Fibroblast of lung (primary cell): ENCODE measurements at regions not wholly inside any gene's neighbourhood (a gene's known extent, or its start where the extent isn't known, plus 50 kb on each side); places are given as distances from the start of the nearest gene placed in this dataset.

Experiments used
- DNase-seq, 2 donors: peaks; one replicate each; pipeline versions ENCODE4 v3.0.0 to v3.0.0-alpha.2; 2010; ENCODE audit warnings: low read depth in 2 of 2
- H2AFZ ChIP-seq: 2 replicates; pipeline ENCODE4 v1.5.1; 2012; ENCODE audit warnings: low read length, control low read depth, inconsistent platforms
- H3K27ac ChIP-seq: 2 replicates; pipeline ENCODE4 v1.5.1; 2011; ENCODE audit warnings: low read length, control low read depth; ENCODE audit not compliant: insufficient read depth
- H3K27me3 ChIP-seq: 2 replicates; pipeline ENCODE4 v1.5.1; 2011; ENCODE audit warnings: mild to moderate bottlenecking, low read length; ENCODE audit not compliant: control insufficient read depth, insufficient read depth
- H3K36me3 ChIP-seq: 2 replicates; pipeline ENCODE4 v1.5.1; 2011; ENCODE audit warnings: low read length; ENCODE audit not compliant: control insufficient read depth, insufficient read depth
- H3K4me1 ChIP-seq: 2 replicates; pipeline ENCODE4 v1.5.1; 2011; ENCODE audit warnings: low read length; ENCODE audit not compliant: control insufficient read depth, insufficient read depth; ENCODE audit errors: extremely low read depth
- H3K4me2 ChIP-seq: 2 replicates; pipeline ENCODE4 v1.5.1; 2011; ENCODE audit warnings: low read length, control low read depth; ENCODE audit not compliant: insufficient read depth; ENCODE audit errors: extremely low read depth
- H3K4me3 ChIP-seq, 4 experiments: fragments of 200-600 bp in 1 of 4; sonication (generic) in 1 of 4; replicated peaks in 1 of 4; 2 replicates each; pipeline ENCODE4 v1.5.1; 2011 to 2016; ENCODE audit warnings: low read length in 4 of 4, low read depth in 3 of 4, mild to moderate bottlenecking in 3 of 4, control low read depth in 2 of 4, inconsistent platforms in 1 of 4, mixed read lengths in 1 of 4; ENCODE audit not compliant: insufficient read depth in 1 of 4; ENCODE audit errors: control extremely low read depth in 1 of 4
- H3K79me2 ChIP-seq: 2 replicates; pipeline ENCODE4 v1.5.1; 2012; ENCODE audit warnings: mild to moderate bottlenecking, low read length, inconsistent platforms; ENCODE audit not compliant: control insufficient read depth, insufficient read depth
- H3K9ac ChIP-seq: 2 replicates; pipeline ENCODE4 v1.5.1; 2011; ENCODE audit warnings: mild to moderate bottlenecking, low read length, control low read depth; ENCODE audit not compliant: insufficient read depth
- H3K9me3 ChIP-seq: 2 replicates; pipeline ENCODE4 v1.5.1; 2012; ENCODE audit warnings: low read depth, low read length; ENCODE audit not compliant: control insufficient read depth, insufficient read depth
- H4K20me1 ChIP-seq: 2 replicates; pipeline ENCODE4 v1.5.1; 2011; ENCODE audit warnings: low read length; ENCODE audit not compliant: control insufficient read depth, insufficient read depth; ENCODE audit errors: extremely low read depth
- EZH2 ChIP-seq: IDR thresholded peaks from 2 replicates; pipeline ENCODE4 v1.5.1; 2012; ENCODE audit warnings: low read length, control low read depth, mild to moderate bottlenecking; ENCODE audit errors: missing control alignments
- TF ChIP-seq, protein P1 (sequence below), 2 donors: IDR thresholded peaks in 1 of 2; conservative IDR thresholded peaks in 1 of 2; 1 replicate in 1 of 2; 2 replicates in 1 of 2; pipeline ENCODE4 v1.5.1; 2011 to 2012; ENCODE audit warnings: low read length in 2 of 2, control low read depth in 1 of 2, inconsistent platforms in 1 of 2, low read depth in 1 of 2, mild to moderate bottlenecking in 1 of 2

DNA sequence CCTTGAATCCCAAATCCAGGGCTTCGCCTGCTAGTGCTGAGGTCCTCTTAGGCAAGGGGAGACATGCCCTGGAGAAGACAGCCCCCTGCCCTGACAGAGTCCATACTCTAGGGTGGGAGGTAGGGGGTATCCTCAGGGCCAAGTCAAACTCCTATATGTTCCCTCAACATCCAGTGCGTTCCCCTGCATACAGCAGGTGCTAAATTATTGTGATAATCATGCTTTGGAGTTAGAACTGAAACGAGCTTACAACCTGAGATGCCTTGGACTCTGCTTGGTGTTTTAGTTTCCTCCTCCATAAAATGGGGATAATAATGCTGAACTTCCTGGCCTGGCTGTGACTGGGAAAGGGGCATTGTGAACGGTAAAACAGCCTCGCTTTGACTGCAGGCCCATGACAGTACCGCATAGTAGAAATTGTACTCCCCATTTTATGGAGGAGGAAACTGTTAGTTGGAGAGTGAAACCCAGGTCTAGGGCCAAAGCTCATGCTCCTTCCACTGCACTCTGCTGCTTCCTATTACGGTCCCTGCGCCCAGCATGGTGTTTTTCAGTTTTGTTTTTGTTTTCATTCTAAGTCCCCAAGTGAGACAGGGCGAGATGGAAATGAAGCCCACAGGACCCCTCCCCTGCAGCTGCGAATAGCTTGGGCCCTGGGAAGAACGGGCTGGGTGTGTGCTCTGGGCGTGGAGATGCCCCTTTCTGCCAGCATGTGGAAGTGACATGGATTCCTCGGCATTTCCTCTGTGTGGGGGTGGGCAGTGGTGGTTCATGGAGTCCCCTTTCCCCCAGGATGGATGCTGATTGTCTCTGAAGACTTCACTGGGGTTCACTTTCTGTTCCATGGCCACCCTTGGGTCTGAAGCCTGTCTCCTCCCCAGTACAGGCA, 162.5 kb downstream of the VEGFA start:
- Histone ChIP-seq H4K20me1 (no peaks in the 10 kb centered on the region), H3K9me3 (no peaks in the 10 kb centered on the region), H3K4me1 (peaks cover 7% of the 10 kb centered on the region), H3K9ac (no peak overlapping the region), H2AFZ (peak overlapping the region; percentile 7), H3K36me3 (no peaks in the 10 kb centered on the region), H3K4me2 (no peak overlapping the region), H3K27me3 (no peaks in the 10 kb centered on the region), H3K79me2 (no peaks in the 10 kb centered on the region), H3K4me3 (no peak overlapping the region), H3K27ac (no peak overlapping the region)
- DNase-seq, result no peak
- TF ChIP-seq EZH2, result no peak
- TF ChIP-seq, protein P1, sequence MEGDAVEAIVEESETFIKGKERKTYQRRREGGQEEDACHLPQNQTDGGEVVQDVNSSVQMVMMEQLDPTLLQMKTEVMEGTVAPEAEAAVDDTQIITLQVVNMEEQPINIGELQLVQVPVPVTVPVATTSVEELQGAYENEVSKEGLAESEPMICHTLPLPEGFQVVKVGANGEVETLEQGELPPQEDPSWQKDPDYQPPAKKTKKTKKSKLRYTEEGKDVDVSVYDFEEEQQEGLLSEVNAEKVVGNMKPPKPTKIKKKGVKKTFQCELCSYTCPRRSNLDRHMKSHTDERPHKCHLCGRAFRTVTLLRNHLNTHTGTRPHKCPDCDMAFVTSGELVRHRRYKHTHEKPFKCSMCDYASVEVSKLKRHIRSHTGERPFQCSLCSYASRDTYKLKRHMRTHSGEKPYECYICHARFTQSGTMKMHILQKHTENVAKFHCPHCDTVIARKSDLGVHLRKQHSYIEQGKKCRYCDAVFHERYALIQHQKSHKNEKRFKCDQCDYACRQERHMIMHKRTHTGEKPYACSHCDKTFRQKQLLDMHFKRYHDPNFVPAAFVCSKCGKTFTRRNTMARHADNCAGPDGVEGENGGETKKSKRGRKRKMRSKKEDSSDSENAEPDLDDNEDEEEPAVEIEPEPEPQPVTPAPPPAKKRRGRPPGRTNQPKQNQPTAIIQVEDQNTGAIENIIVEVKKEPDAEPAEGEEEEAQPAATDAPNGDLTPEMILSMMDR (conservative IDR thresholded peaks at IDR 0.05 in 1 of 2, IDR thresholded peaks at IDR 0.05 in 1 of 2; ENCODE audit: low read depth in 1 of 2, low read length in 2 of 2), result no peak

DNA sequence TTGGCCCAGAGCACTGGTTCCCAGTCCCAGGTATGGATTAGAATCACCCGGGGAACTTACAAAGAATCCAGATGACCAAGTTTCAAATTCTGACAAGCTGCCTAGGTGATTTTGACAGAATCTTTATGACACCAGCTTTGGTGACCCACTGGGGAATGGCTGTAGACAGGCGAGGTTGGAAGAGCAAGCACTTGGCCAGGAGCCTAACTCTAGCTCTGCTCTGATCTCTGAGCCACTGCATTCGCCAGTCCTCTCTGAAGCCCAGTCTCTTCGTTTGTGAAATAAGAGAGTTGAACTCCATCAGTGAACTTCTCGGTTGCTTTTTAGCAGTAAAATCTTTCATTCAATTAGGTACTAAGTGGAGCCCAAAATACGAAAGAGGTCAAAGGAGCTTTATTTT, 161.2 kb downstream of the VEGFA start:
- Histone ChIP-seq H3K27me3 (no peaks in the 10 kb centered on the region), H3K79me2 (no peaks in the 10 kb centered on the region), H2AFZ (no peak overlapping the region), H3K27ac (no peak overlapping the region), H4K20me1 (no peaks in the 10 kb centered on the region), H3K36me3 (no peaks in the 10 kb centered on the region), H3K4me1 (peaks cover 7% of the 10 kb centered on the region), H3K4me3 (no peak overlapping the region), H3K4me2 (no peak overlapping the region), H3K9ac (no peak overlapping the region), H3K9me3 (no peaks in the 10 kb centered on the region)
- TF ChIP-seq, protein P1 (conservative IDR thresholded peaks at IDR 0.05 in 1 of 2, IDR thresholded peaks at IDR 0.05 in 1 of 2; ENCODE audit: low read depth in 1 of 2, low read length in 2 of 2), result no peak
- DNase-seq, result no peak

DNA sequence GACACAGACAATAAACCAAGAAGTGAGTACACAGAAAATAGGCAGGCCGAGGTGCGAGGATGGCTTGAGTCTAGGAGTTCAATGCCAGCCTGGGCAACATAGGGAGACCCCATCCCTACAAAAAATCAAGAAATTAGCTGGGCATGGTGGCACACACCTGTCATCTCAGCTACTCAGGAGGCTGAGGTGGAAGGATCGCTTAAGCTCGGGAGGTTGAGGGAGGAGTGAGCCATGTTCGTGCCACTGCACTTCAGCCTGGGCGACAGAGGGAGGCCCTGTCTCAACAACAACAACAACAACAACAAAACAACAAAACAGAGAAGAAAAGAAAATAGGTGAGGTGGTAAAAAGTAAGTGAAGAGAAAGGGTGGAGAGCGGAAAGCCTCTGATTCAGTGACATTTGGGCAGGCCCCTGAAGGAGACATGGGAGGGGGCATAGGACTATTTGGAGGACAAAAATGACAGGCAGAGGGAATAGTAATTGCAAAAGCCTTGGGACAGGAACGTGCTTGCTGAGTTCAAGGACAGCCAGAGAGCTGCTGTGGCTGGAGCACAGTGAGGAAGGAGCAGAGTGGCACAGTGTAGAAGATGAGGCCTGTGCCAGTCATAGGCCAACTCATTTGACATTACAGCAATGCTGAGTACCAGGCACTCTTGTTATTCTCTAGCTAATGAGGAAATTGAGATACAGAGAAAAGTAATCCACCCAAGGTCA, 160.6 kb downstream of the VEGFA start:
- TF ChIP-seq, protein P1 (conservative IDR thresholded peaks at IDR 0.05 in 1 of 2, IDR thresholded peaks at IDR 0.05 in 1 of 2; ENCODE audit: low read depth in 1 of 2, low read length in 2 of 2), result no peak
- TF ChIP-seq EZH2, result no peak

More for the DNA sequence above, 160.6 kb downstream of the VEGFA start:
- no peaks in the 10 kb centered on the region for H3K79me2 ChIP-seq
- no peaks in the 10 kb centered on the region for H4K20me1 ChIP-seq
- no peak overlapping the region for H3K4me2 ChIP-seq
- H2AFZ ChIP-seq, result no peak overlapping the region
- no peaks in the 10 kb centered on the region for H3K27me3 ChIP-seq
- H3K36me3 ChIP-seq, result no peaks in the 10 kb centered on the region
- no peak overlapping the region for H3K4me3 ChIP-seq
- H3K4me1 ChIP-seq, result peaks cover 7% of the 10 kb centered on the region
- DNase-seq, result no peak
- no peak overlapping the region for H3K9ac ChIP-seq
- H3K27ac ChIP-seq, result no peak overlapping the region
- no peaks in the 10 kb centered on the region for H3K9me3 ChIP-seq
